CD4-positive, alpha-beta T cell (primary cell): ENCODE measurements at regions not wholly inside any gene's neighbourhood (a gene's known extent, or its start where the extent isn't known, plus 50 kb on each side); places are given as distances from the start of the nearest gene placed in this dataset.

Experiments used
- ATAC-seq: fragments of 200-7000 bp; cut with Tn5 transposase; one replicate; pipeline ENCODE4 v1.10.0; 2022; ENCODE audit warnings: mild to moderate bottlenecking; ENCODE audit not compliant: poor library complexity
- CTCF ChIA-PET: fragments of 350-600 bp; sonication (Branson Sonifier 250); formaldehyde crosslinking; loops from one replicate; lab custom pipeline; 2021; ENCODE audit warnings: antibody characterized with exemption, inconsistent platforms; lab: Charles Lee
- POLR2A ChIA-PET: fragments of 350-600 bp; sonication (Branson Sonifier 250); formaldehyde crosslinking; loops from one replicate; lab custom pipeline; 2021; ENCODE audit warnings: antibody characterized with exemption, inconsistent platforms; lab: Charles Lee
- DNase-seq, 14 experiments: peaks; one replicate each; pipeline ENCODE4 v3.0.0-alpha.2; 2013 to 2020; ENCODE audit warnings: mixed read lengths in 2 of 14
- H3K27ac ChIP-seq, 2 donors: one replicate each; pipeline versions ENCODE4 v1.5.1 to v1.7.0; 2013; ENCODE audit warnings: low read length in 2 of 2, low read depth in 1 of 2, mild to moderate bottlenecking in 1 of 2
- H3K27me3 ChIP-seq, 2 experiments: 1 replicate in 1 of 2; 2 replicates in 1 of 2; pipeline versions ENCODE4 v1.6.1 to v1.7.0; 2013; ENCODE audit warnings: low read length in 2 of 2, control low read depth in 1 of 2, mild to moderate bottlenecking in 1 of 2, moderate library complexity in 1 of 2; ENCODE audit not compliant: insufficient read depth in 2 of 2, control insufficient read depth in 1 of 2
- H3K36me3 ChIP-seq: one replicate; pipeline ENCODE4 v1.6.1; 2013; ENCODE audit warnings: low read length, control low read depth; ENCODE audit not compliant: insufficient read depth
- H3K4me1 ChIP-seq: one replicate; pipeline ENCODE4 v1.6.1; 2013; ENCODE audit warnings: low read length, control low read depth; ENCODE audit not compliant: insufficient read depth
- H3K4me3 ChIP-seq: one replicate; pipeline ENCODE4 v1.5.1; 2013; ENCODE audit warnings: mild to moderate bottlenecking, low read length, moderate library complexity
- H3K9me3 ChIP-seq, 2 experiments: 1 replicate in 1 of 2; 2 replicates in 1 of 2; pipeline versions ENCODE4 v1.6.1 to v1.7.0; 2013; ENCODE audit warnings: low read length in 2 of 2, mild to moderate bottlenecking in 2 of 2, control low read depth in 1 of 2, moderate library complexity in 1 of 2; ENCODE audit not compliant: control insufficient read depth in 1 of 2, insufficient read depth in 1 of 2
- H3K27ac Mint-ChIP-seq: one replicate; pipeline ENCODE4 v1.8.0; 2020; ENCODE audit warnings: mixed read lengths
- H3K27me3 Mint-ChIP-seq: one replicate; pipeline ENCODE4 v1.8.0; 2021; ENCODE audit warnings: mixed read lengths
- H3K36me3 Mint-ChIP-seq: one replicate; pipeline ENCODE4 v1.8.0; 2021; ENCODE audit warnings: low read depth, mixed read lengths
- H3K4me1 Mint-ChIP-seq: one replicate; pipeline ENCODE4 v1.8.0; 2021; ENCODE audit warnings: low read depth, mixed read lengths
- H3K4me3 Mint-ChIP-seq: one replicate; pipeline ENCODE4 v1.8.0; 2020; ENCODE audit warnings: mild to moderate bottlenecking, mixed read lengths
- H3K9me3 Mint-ChIP-seq: one replicate; pipeline ENCODE4 v1.8.0; 2020; ENCODE audit warnings: mixed read lengths
- CTCF ChIP-seq: fragments of 200-600 bp; IDR thresholded peaks from one replicate; pipeline ENCODE4 v1.8.0; 2022; ENCODE audit warnings: antibody characterized with exemption, mild to moderate bottlenecking
- intact Hi-C, 2 experiments: fragments of 100-400 bp; cut with DNase I in 1 of 2; cut with micrococcal nuclease in 1 of 2; formaldehyde crosslinking; loops; one replicate each; pipeline versions ENCODE4 v1.15.1 to v1.9.0; 2023 to 2025; cut with DNase I, micrococcal nuclease

DNA sequence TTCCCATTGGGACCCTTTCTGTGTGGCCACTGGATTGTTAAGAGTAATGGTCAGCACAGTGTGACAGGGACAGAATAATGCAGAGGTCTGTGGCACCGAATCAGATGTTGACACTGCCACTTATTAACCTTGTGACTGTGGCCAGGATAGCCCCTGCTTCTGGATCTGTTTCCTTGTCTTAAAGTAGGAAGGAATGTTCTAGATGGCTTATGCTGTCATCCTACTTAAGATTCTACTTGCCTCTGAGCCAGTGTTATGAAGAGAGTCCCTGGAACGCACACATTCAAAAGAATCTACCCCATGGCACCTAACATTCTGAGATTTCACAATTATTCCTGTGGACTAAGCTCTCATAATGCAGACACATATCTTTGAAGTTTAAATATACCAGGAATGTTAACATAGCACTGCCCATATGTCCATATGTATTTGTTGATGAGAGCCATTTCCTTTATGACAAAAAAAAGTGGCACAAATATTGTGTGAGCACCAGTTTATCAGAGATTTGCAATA lies 612.7 kb downstream of the TLR4 start:
- no peak for ATAC-seq
- ChIA-PET CTCF (no interaction called here), POLR2A (no interaction called here)
- peaks cover 5% of the 10 kb centered on the region for H3K27me3 Mint-ChIP-seq
- no peaks in the 10 kb centered on the region for H3K27me3 ChIP-seq
- no peak for DNase-seq
- H3K27ac Mint-ChIP-seq: no peak overlapping the region
- H3K36me3 ChIP-seq: no peaks in the 10 kb centered on the region
- H3K4me1 Mint-ChIP-seq: no peaks in the 10 kb centered on the region
- H3K4me3 ChIP-seq: no peak overlapping the region
- no peak for TF ChIP-seq CTCF
- peaks cover 0 to 3% of the 10 kb centered on the region in 2 experiments for H3K9me3 ChIP-seq
- H3K9me3 Mint-ChIP-seq: peaks cover 5% of the 10 kb centered on the region
- H3K36me3 Mint-ChIP-seq: no peaks in the 10 kb centered on the region
- H3K4me3 Mint-ChIP-seq: no peak overlapping the region
- H3K27ac ChIP-seq: no peak overlapping the region
- H3K4me1 ChIP-seq: no peaks in the 10 kb centered on the region
- intact Hi-C loops: no loop called here

DNA sequence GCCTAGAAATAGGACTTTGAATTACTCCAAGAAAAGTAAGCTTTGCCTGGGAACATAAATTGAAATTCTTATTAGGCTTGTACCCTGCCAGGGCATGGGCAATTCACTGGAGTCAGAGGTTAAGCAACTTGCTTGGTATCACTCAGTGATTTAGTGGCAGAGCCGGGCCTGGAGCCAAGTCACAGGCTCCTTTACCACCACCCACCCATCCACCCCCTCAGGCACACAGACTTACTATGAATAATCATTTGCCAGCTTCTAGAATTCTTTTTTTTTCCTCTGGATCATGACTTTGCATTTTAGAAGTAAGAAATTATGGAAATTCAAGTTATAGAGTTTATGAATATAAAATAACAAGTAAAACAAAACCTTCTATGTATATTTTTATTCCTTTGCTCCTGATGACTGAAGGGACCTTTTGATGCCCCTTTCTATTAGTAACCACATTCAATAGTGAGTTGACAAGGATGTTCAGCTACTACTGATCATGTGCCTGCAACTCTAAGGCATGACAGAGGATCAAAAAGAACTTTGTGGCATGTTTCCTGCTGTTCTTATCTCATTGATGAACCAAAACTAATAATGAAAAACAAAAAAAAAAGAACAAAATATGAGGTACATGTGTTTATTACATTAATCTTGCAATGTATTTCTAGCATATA lies 614.7 kb downstream of the TLR4 start:
- Histone ChIP-seq H3K4me3 (no peak overlapping the region), H3K27ac (no peak overlapping the region), H3K36me3 (no peaks in the 10 kb centered on the region), H3K4me1 (no peaks in the 10 kb centered on the region), H3K27me3 (no peaks in the 10 kb centered on the region), H3K9me3 (peaks cover 0 to 3% of the 10 kb centered on the region in 2 experiments)
- Mint-ChIP-seq H3K27ac (no peak overlapping the region), H3K36me3 (no peaks in the 10 kb centered on the region), H3K27me3 (peaks cover 5% of the 10 kb centered on the region), H3K4me1 (no peaks in the 10 kb centered on the region), H3K4me3 (no peak overlapping the region), H3K9me3 (peaks cover 5% of the 10 kb centered on the region)
- intact Hi-C loops: no loop called here
- ChIA-PET POLR2A (no interaction called here), CTCF (no interaction called here)
- TF ChIP-seq CTCF: no peak
- ATAC-seq (no peak), DNase-seq (no peak)

DNA sequence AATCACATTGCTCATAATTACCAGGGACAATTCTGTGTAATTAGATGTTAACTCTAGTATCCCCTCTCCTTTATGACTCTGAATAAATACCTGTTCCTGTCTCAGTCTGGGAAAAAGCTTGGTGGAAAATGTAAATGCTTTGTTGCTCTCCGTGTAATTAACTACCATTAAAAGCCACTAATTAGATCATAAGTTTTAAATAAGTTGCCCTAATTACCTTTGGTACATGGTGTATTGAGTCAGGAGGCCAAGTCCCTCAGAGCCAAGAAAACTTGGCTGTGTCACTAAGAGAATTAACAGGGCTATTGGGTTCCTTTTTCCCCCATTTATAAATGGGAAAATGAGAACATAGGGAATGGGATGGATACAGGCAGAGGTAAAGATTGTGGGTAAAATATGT lies 617.6 kb downstream of the TLR4 start:
- H3K27me3 ChIP-seq: no peaks in the 10 kb centered on the region
- Mint-ChIP-seq H3K36me3 (no peaks in the 10 kb centered on the region), H3K27me3 (peaks cover 5% of the 10 kb centered on the region), H3K4me3 (no peak overlapping the region), H3K4me1 (no peaks in the 10 kb centered on the region), H3K9me3 (peaks cover 8% of the 10 kb centered on the region), H3K27ac (no peak overlapping the region)
- TF ChIP-seq CTCF: no peak
- peaks cover 0 to 3% of the 10 kb centered on the region in 2 experiments for H3K9me3 ChIP-seq
- DNase-seq (no peak), ATAC-seq (no peak)
- no peak overlapping the region for H3K27ac ChIP-seq
- intact Hi-C loops: no loop called here
- ChIA-PET CTCF (no interaction called here), POLR2A (no interaction called here)
- H3K36me3 ChIP-seq: no peaks in the 10 kb centered on the region
- H3K4me1 ChIP-seq: no peaks in the 10 kb centered on the region
- H3K4me3 ChIP-seq: no peak overlapping the region
